CD14-positive monocyte (primary cell): ENCODE measurements at regions not wholly inside any gene's neighbourhood (a gene's known extent, or its start where the extent isn't known, plus 50 kb on each side); places are given as distances from the start of the nearest gene placed in this dataset.

Source experiments
- DNase-seq, 3 donors: peaks; one replicate each; pipeline ENCODE4 v3.0.0-alpha.2; 2011 to 2022
- H2AFZ ChIP-seq: 2 replicates; pipeline ENCODE4 v1.6.0; 2012; ENCODE audit warnings: mild to moderate bottlenecking, low read depth, low read length, inconsistent platforms; ENCODE audit not compliant: insufficient read depth, poor library complexity, severe bottlenecking
- H3K27ac ChIP-seq, 2 donors: 1 replicate in 1 of 2; 2 replicates in 1 of 2; pipeline ENCODE4 v1.5.1; 2012 to 2013; ENCODE audit warnings: low read length in 2 of 2, control low read depth in 1 of 2, inconsistent platforms in 1 of 2, low read depth in 1 of 2, mild to moderate bottlenecking in 1 of 2
- H3K27me3 ChIP-seq, 2 donors: one replicate each; pipeline versions ENCODE4 v1.6.0 to v1.6.1; 2011 to 2013; ENCODE audit warnings: low read length in 2 of 2; ENCODE audit not compliant: control insufficient read depth in 2 of 2, insufficient read depth in 2 of 2
- H3K36me3 ChIP-seq, 2 donors: replicated peaks in 1 of 2; 1 replicate in 1 of 2; 2 replicates in 1 of 2; pipeline versions ENCODE4 v1.5.1 to v1.6.1; 2012 to 2013; ENCODE audit warnings: low read length in 2 of 2, control low read depth in 1 of 2, inconsistent platforms in 1 of 2, mild to moderate bottlenecking in 1 of 2; ENCODE audit not compliant: insufficient read depth in 2 of 2, control insufficient read depth in 1 of 2
- H3K4me1 ChIP-seq, 2 donors: 1 replicate in 1 of 2; 2 replicates in 1 of 2; pipeline versions ENCODE4 v1.5.1 to v1.6.1; 2012 to 2013; ENCODE audit warnings: low read length in 2 of 2, control low read depth in 1 of 2, inconsistent platforms in 1 of 2, mild to moderate bottlenecking in 1 of 2, moderate library complexity in 1 of 2; ENCODE audit not compliant: insufficient read depth in 2 of 2, control insufficient read depth in 1 of 2
- H3K4me2 ChIP-seq: replicated peaks from 2 replicates; pipeline ENCODE3; 2012; ENCODE audit warnings: low read length, moderate library complexity, mild to moderate bottlenecking; ENCODE audit not compliant: poor library complexity, severe bottlenecking; ENCODE audit errors: extremely low read depth
- H3K4me3 ChIP-seq, 3 experiments: fragments of 200-600 bp in 1 of 3; sonication (generic) in 1 of 3; replicated peaks in 1 of 3; 1 replicate in 2 of 3; 2 replicates in 1 of 3; pipeline ENCODE4 v1.5.1; 2011 to 2013; ENCODE audit warnings: low read length in 3 of 3, mild to moderate bottlenecking in 3 of 3, control low read depth in 2 of 3, low read depth in 2 of 3, inconsistent platforms in 1 of 3, moderate library complexity in 1 of 3
- H3K79me2 ChIP-seq: 2 replicates; pipeline ENCODE4 v1.6.0; 2012; ENCODE audit warnings: mild to moderate bottlenecking, control low read depth, inconsistent platforms, low read length, moderate library complexity; ENCODE audit not compliant: insufficient read depth
- H3K9ac ChIP-seq: 2 replicates; pipeline ENCODE4 v1.6.0; 2017; ENCODE audit warnings: low read length, mild to moderate bottlenecking; ENCODE audit not compliant: insufficient read depth, poor library complexity, severe bottlenecking
- H3K9me3 ChIP-seq, 2 donors: replicated peaks in 1 of 2; 1 replicate in 1 of 2; 2 replicates in 1 of 2; pipeline versions ENCODE4 v1.5.1 to v1.6.1; 2012 to 2013; ENCODE audit warnings: low read length in 2 of 2, control low read depth in 1 of 2; ENCODE audit not compliant: control insufficient read depth in 1 of 2, insufficient read depth in 1 of 2
- H4K20me1 ChIP-seq: 2 replicates; pipeline ENCODE4 v1.6.0; 2012; ENCODE audit warnings: mild to moderate bottlenecking, low read length, control low read depth, moderate library complexity; ENCODE audit not compliant: insufficient read depth
- H3K27ac Mint-ChIP-seq, 7 donors: one replicate each; pipeline ENCODE4 v1.8.0; 2020; ENCODE audit warnings: mild to moderate bottlenecking in 7 of 7, mixed read lengths in 7 of 7, moderate library complexity in 6 of 7, inconsistent platforms in 2 of 7
- H3K27me3 Mint-ChIP-seq, 3 donors: one replicate each; pipeline ENCODE4 v1.8.0; 2021 to 2022; ENCODE audit warnings: low read depth in 3 of 3, mild to moderate bottlenecking in 3 of 3, mixed read lengths in 3 of 3, moderate library complexity in 3 of 3, inconsistent platforms in 1 of 3
- H3K36me3 Mint-ChIP-seq, 2 donors: one replicate each; pipeline ENCODE4 v1.8.0; 2020; ENCODE audit warnings: mixed read lengths in 2 of 2, inconsistent platforms in 1 of 2, mild to moderate bottlenecking in 1 of 2
- H3K4me1 Mint-ChIP-seq: one replicate; pipeline ENCODE4 v1.8.0; 2020; ENCODE audit warnings: mild to moderate bottlenecking, mixed read lengths
- H3K4me3 Mint-ChIP-seq, 2 donors: one replicate each; pipeline ENCODE4 v1.8.0; 2020; ENCODE audit warnings: mild to moderate bottlenecking in 2 of 2, mixed read lengths in 2 of 2, moderate library complexity in 1 of 2
- H3K9me3 Mint-ChIP-seq, 7 donors: one replicate each; pipeline ENCODE4 v1.8.0; 2020 to 2022; ENCODE audit warnings: mixed read lengths in 7 of 7, mild to moderate bottlenecking in 6 of 7, moderate library complexity in 6 of 7, inconsistent platforms in 2 of 7
- WGBS: methylation state at CpG from one replicate; pipeline ENCODE4 v1.1.5; 2013; ENCODE audit warnings: missing lambda C conversion rate; ENCODE audit not compliant: insufficient coverage; 5-methylcytosine and 5-hydroxymethylcytosine counted together
- intact Hi-C, 2 donors: fragments of 100-400 bp; cut with micrococcal nuclease; formaldehyde crosslinking; loops; one replicate each; pipeline versions ENCODE4 v1.15.0 to v1.15.1; 2023
- TF ChIP-seq, protein P1 (sequence below): fragments of 200-600 bp; IDR thresholded peaks from one replicate; pipeline ENCODE4 v1.8.0; 2022; ENCODE audit warnings: antibody characterized with exemption, mild to moderate bottlenecking

DNA sequence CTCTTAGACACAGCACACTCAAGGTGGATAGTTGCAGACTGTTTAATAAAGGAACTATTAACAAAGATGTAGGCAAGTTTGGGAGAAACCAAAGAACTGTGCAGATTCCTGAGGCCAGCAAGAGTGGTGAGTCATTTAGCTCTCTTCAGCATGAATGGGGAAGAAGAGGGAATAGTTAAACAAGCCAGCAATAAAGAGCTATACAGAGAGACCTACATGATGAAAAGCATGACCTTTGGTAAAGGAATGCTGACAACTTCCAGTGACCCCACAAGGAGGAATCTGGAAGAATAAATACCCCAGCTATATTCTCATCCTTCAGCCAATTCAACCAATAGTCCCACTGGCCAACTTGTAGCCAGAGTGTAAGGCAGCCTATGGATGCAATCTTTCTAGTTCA lies 706.0 kb upstream of the GRAMD2B start:
- H3K4me1 ChIP-seq: no peaks in the 10 kb centered on the region
- H3K9me3 ChIP-seq: peaks cover 0 to 14% of the 10 kb centered on the region in 2 donors
- no peak overlapping the region for H3K4me3 ChIP-seq
- Mint-ChIP-seq H3K36me3 (no peaks in the 10 kb centered on the region), H3K9me3 (peaks cover 0 to 4% (median 3%) of the 10 kb centered on the region in 7 donors), H3K4me3 (no peak overlapping the region), H3K4me1 (no peaks in the 10 kb centered on the region), H3K27me3 (no peaks in the 10 kb centered on the region), H3K27ac (no peak overlapping the region)
- no peak overlapping the region for H3K27ac ChIP-seq
- no peak for DNase-seq
- H3K27me3 ChIP-seq: no peaks in the 10 kb centered on the region
- no peaks in the 10 kb centered on the region for H3K79me2 ChIP-seq
- no peak overlapping the region for H3K9ac ChIP-seq
- no peaks in the 10 kb centered on the region for H4K20me1 ChIP-seq
- H2AFZ ChIP-seq: no peak overlapping the region
- intact Hi-C loops: no loop called here
- TF ChIP-seq, protein P1, sequence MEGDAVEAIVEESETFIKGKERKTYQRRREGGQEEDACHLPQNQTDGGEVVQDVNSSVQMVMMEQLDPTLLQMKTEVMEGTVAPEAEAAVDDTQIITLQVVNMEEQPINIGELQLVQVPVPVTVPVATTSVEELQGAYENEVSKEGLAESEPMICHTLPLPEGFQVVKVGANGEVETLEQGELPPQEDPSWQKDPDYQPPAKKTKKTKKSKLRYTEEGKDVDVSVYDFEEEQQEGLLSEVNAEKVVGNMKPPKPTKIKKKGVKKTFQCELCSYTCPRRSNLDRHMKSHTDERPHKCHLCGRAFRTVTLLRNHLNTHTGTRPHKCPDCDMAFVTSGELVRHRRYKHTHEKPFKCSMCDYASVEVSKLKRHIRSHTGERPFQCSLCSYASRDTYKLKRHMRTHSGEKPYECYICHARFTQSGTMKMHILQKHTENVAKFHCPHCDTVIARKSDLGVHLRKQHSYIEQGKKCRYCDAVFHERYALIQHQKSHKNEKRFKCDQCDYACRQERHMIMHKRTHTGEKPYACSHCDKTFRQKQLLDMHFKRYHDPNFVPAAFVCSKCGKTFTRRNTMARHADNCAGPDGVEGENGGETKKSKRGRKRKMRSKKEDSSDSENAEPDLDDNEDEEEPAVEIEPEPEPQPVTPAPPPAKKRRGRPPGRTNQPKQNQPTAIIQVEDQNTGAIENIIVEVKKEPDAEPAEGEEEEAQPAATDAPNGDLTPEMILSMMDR: no peak
- no peaks in the 10 kb centered on the region for H3K36me3 ChIP-seq
- no peak overlapping the region for H3K4me2 ChIP-seq

DNA sequence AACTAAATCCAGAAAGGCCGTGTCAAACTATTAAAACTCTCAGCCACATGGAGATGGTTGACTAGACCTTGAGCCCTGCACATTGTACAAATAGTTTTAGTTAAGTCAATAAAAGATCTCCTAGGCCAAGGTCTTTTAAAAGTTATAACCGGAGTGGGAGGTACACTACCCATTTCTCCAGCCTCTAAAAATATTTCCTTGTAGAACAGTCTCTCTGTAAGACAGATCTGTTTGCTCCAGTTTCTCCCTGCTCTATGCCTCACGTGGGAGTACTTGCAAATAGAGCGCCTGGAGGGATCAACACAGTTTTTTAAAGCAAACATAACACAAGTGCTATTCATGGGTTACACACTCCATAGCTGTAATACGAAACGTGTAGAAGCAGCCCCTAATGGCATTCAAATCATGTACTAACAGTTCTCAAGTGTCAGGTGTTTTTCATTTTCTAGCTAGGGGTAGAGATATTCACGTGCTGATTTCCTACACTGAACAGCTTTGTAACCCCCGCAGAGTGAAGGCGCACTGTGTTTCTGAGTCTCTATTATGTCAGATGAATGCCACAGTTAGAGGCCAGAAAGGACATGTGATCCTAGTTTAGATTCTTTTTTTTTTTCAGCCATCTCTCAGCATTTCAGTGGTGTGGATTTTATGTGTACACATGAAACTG lies 703.4 kb upstream of the GRAMD2B start:
- Mint-ChIP-seq H3K36me3 (no peaks in the 10 kb centered on the region), H3K27me3 (no peaks in the 10 kb centered on the region), H3K9me3 (peaks cover 0 to 7% (median 2%) of the 10 kb centered on the region in 7 donors), H3K4me3 (no peak overlapping the region), H3K27ac (no peak overlapping the region), H3K4me1 (no peaks in the 10 kb centered on the region)
- 96% methylated on average over 5 of the region's 9 CpGs for WGBS
- H3K27ac ChIP-seq: no peak overlapping the region
- H3K4me2 ChIP-seq: no peak overlapping the region
- peaks cover 0 to 14% of the 10 kb centered on the region in 2 donors for H3K9me3 ChIP-seq
- H3K27me3 ChIP-seq: no peaks in the 10 kb centered on the region
- H3K36me3 ChIP-seq: no peaks in the 10 kb centered on the region
- no peak overlapping the region for H2AFZ ChIP-seq
- no peak overlapping the region for H3K4me3 ChIP-seq
- no peak for DNase-seq
- TF ChIP-seq, protein P1: no peak
- H3K9ac ChIP-seq: no peak overlapping the region
- no peaks in the 10 kb centered on the region for H3K79me2 ChIP-seq
- no peaks in the 10 kb centered on the region for H3K4me1 ChIP-seq
- intact Hi-C loops: no loop called here
- H4K20me1 ChIP-seq: no peaks in the 10 kb centered on the region
